Islet precursor cell (in vitro differentiated cells): ENCODE measurements at regions not wholly inside any gene's neighbourhood (a gene's known extent, or its start where the extent isn't known, plus 50 kb on each side); places are given as distances from the start of the nearest gene placed in this dataset.
"Not testable (repeated sequence)": the region's sequence is repeated elsewhere in the genome, so short reads cannot be mapped to it uniquely, and the experiment has no call there.

Source experiments
- DNase-seq: peaks from one replicate; pipeline ENCODE4 v3.0.0-alpha.2; 2018

DNA sequence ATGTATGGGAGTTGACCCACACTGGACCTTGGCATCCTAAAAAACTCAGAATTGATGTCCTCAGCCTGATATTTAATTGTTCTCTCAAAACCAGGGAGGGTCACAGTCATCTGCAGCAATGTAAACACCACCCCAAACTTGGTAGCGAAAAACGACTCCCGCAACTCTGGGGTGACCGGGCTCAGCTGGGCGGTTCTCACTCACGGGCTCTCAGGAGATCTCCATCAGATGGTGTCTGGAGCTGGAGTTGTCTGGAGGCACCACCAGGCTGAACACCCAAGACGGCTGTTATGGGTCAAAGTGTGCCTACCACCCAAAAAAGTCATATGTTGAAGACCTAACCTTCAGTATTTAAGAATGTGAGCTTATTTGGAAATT, 50.9 kb upstream of the NXT1 start:
- no peak for DNase-seq

DNA sequence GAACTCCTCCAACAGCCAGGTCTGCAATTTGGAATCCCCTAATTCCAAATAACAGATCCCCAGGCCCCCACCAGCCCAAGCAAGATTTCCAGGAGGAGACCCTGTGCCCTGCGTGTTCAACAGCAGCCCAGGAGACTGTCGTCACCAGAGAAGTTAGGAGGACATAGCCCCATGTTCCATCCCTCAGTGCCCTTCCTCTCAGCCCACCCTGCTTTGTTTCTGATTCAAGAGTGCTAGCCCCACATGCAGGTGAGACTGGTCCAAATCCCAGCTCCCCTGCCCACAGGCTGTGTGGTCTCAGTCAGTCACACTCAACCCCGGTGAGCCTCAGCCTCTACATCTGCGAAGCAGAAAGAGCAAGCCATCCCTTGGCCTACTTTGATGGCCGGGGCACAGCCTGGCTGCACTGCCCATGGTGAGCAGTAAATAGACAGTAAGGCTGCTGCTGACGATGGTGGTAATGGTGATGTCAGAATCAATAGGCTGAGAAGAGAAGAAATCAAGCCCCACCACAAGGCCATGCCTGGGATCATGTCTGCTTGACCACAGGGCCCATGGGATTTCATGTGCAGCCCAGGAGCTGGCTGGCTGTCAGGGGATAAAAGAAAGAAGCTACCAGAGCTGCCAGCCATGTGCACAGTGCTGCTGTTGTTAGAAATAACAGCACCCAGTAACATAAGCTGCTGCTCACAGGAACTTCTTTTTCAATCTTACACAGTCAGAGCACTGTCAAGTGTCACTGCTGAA, 51.5 kb upstream of the NXT1 start:
- no peak for DNase-seq

- no peak for DNase-seq
Observed at GRCh38 chr20:23298155-23298554, 52.4 kb upstream of the NXT1 start.

GRCh38 chr20:23296841-23297701, 53.5 kb upstream of the NXT1 start:
- no peak for DNase-seq

DNA sequence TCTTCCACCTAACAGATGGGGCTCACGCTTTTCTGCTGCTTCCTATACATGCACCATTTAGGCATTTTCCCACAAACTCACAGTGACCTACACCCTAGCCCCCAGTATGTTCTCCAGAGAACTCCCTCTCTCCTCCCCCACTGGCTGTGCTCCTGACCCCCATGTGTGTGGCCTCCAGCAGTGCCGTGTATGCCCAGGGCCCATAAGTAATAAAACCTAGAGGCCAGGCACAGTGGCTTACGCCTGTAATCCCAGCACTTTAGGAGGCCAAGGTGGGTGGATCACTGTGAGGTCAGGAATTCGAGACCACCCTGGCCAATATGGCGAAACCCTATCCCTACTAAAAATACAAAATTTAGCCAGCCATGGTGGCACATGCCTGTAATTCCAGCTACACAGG, 54.7 kb upstream of the NXT1 start:
- no peak for DNase-seq

- no peak for DNase-seq
Observed at GRCh38 chr20:23294671-23295070, 55.9 kb upstream of the NXT1 start.

- DNase-seq, result no peak
Observed at GRCh38 chr20:23294166-23294565, 56.4 kb upstream of the NXT1 start.

DNA sequence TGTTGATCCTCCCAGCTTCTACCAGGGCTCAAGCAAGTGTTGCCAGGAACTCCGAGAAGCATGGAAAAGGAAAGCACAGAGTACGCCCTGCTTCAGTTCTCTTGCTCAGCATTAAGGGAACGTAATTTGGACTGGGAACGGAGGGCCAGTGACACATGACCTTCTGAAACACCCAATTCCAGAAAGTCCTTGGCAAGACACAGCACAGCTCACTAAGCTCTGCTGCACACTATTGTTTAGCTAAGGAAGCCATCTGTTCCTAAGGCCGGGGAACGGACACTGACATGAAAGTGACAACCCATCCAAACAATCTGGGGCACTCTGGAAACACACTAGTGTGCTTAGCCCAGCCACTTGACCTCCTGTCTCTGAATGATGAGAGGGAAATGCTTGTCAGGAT, 56.9 kb upstream of the NXT1 start:
- no peak for DNase-seq

- not testable (repeated sequence) for DNase-seq
Observed at GRCh38 chr20:23292311-23292710, 58.3 kb upstream of the NXT1 start.

DNA sequence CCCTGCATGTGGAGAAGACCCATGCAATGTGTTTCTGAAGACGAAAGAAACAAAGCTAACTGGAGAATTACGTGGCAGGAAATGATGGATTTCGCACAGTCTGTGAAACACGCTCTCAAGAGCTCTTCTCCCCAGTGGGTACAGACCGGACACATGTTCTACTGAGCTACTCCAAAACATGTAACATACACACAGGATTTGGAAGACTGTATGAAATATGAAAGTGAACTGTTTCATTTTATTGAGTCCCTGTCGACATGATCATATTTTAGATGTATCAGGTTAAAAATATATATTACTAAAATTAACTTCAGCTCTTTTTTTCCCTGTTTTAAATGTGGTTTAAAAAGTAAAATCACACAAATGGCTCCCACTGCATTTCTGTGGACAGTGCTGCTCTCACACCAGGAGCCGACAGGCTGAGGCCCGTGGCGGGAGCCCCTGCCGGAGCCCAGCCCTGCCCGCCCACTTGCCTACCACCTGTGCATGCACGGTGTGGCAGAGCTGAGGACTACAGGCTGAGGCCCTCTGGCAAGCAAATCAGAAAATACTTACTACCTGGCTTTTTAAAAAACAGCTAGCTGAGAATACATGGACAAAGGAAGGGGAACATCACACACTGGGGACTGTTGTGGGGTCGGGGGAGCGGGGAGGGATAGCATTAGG, 58.9 kb upstream of the NXT1 start:
- DNase-seq, result no peak

- no peak for DNase-seq
Observed at GRCh38 chr20:23290761-23291574, 59.6 kb upstream of the NXT1 start.

DNA sequence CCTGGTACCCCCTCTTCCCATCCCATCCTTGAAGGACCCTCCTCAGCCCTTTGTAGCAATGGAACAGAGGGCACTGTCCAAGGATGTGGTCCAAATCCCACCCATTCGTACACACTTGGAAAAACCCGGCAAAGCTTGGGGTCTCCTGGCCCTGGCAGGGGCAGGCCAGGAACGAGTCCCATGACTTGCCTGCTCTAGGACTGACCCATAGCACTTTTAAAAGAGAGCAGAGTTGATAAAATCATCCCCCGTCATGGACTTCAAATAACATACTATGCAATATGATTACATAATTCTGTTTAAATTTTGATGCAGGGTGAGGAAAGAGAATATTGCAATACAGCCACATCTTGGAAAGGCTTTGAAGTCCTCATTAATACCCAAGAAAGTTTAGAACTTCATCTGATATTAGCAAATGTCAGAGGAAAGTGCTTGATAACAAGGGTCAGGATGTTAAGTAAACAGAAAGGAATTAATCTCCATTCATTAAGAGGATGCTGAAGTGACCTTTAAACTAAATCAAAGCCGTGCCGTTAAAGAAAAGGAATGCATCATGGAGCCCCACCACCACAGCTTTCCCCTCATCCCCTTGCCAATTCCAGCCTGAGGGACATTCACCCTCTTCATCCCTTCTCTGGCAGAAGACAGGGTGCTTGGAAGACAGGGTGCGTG, 60.7 kb upstream of the NXT1 start:
- no peak for DNase-seq

DNA sequence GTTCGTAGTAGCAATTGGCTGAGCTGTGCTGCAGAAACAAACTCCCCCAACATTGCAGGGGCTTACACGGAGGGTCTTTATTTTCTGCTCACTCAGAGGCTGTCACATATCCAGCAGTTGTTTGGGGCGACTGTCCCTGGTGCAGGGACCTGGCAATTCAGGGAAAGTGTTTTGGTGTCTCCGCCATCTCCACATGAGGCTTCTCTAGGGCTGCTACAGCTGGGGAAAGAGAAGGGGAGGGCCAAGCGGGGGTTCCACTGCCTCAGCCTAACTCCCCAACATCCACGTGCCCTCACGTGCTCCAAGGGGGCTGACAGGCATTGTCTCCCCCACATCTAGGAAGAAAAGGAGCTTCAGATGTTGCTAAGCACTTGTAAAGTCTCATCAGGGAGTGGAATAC, 61.3 kb upstream of the NXT1 start:
- DNase-seq, result no peak

- DNase-seq, result no peak
Observed at GRCh38 chr20:23287354-23288190, 63.0 kb upstream of the NXT1 start.

- no peak for DNase-seq
Observed at GRCh38 chr20:23286346-23286745, 64.2 kb upstream of the NXT1 start.

GRCh38 chr20:23285536-23285935, 65.1 kb upstream of the NXT1 start:
- DNase-seq, result no peak

GRCh38 chr20:23284009-23284408, 66.6 kb upstream of the NXT1 start:
- no peak for DNase-seq

- no peak for DNase-seq
Observed at GRCh38 chr20:23283096-23283850, 67.3 kb upstream of the NXT1 start.

- no peak for DNase-seq
Observed at GRCh38 chr20:23282546-23282945, 68.0 kb upstream of the NXT1 start.

DNA sequence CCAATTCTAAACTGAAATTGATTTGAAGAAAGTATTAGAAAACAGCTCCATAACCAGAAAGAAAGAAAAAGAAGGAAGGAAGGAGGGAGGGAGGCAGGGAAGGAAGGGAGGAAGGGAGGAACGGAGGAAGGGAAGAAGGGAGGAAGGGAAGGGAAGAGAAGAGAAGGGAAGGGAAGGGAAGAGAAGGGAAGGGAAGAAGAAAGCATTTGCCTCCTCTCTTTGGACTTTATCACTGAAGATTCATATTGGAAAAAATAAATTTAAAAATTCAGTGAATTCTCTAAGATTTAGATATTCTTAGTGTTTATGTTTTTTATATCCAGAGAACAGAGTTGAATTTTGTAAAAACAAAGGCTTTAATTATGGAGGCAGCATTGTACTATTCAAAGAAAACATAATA, 68.5 kb upstream of the NXT1 start:
- no peak for DNase-seq

DNA sequence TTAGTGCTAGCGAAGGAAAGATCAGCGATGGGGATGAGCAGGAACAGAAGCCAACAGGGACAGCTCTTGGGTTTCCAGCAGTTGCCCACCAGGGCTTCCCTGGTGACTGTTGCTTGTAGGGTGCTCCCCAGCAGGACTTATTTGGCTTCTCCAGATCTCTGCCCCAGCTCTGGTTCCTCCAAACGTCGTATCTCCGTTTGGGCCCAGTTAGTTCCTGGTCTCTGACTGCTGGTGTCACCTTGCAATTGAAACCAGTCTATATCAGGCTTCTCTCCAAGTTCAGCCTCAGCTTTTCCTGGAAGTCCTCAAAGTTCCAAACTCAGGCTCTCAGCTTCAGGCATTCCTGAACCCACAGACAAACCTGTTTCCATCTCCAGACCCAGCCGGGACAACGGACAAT, 70.8 kb upstream of the NXT1 start:
- DNase-seq, result no peak
